PC-9 (cell line): ENCODE measurements at regions not wholly inside any gene's neighbourhood (a gene's known extent, or its start where the extent isn't known, plus 50 kb on each side); places are given as distances from the start of the nearest gene placed in this dataset.

Experiments used
- BruUV-seq: library from RNA; stranded (reverse); fragments of 400-500 nt; replicated peaks from 2 replicates; lab custom pipeline; 2021; lab: Mats Ljungman, UMichigan
- CTCF ChIA-PET: fragments of 300-600 bp; sonication (Branson Sonifier 250); formaldehyde crosslinking; loops from one replicate; lab custom pipeline; 2022; ENCODE audit warnings: antibody characterized with exemption; lab: Charles Lee
- POLR2A ChIA-PET: fragments of 300-600 bp; sonication (Branson Sonifier 250); formaldehyde crosslinking; loops from one replicate; lab custom pipeline; 2022; ENCODE audit warnings: antibody characterized with exemption; ENCODE audit not compliant: unreplicated experiment; lab: Charles Lee
- DNase-seq, 2 experiments: peaks; one replicate each; pipeline versions ENCODE4 v3.0.0 to v3.0.0-alpha.2; 2015 to 2022; ENCODE audit warnings: mixed read lengths in 1 of 2
- H2AFZ ChIP-seq: fragments of 200-600 bp; sonication (generic); 2 replicates; pipeline ENCODE4 v1.8.1; 2017; ENCODE audit warnings: antibody characterized with exemption
- H3F3A ChIP-seq: fragments of 200-600 bp; sonication (generic); 2 replicates; pipeline ENCODE4 v1.8.1; 2017; ENCODE audit warnings: antibody characterized with exemption, mild to moderate bottlenecking, low read depth; ENCODE audit not compliant: insufficient read depth
- H3K27ac ChIP-seq: fragments of 200-600 bp; sonication (generic); 2 replicates; pipeline ENCODE4 v1.6.1; 2016; ENCODE audit warnings: mixed run types
- H3K27me3 ChIP-seq: fragments of 200-600 bp; sonication (generic); 2 replicates; pipeline ENCODE4 v1.6.1; 2016; ENCODE audit warnings: low read depth, mixed run types; ENCODE audit not compliant: insufficient read depth
- H3K36me3 ChIP-seq: fragments of 200-600 bp; sonication (generic); 2 replicates; pipeline ENCODE4 v1.6.1; 2016; ENCODE audit warnings: low read depth, mixed run types
- H3K4me1 ChIP-seq: fragments of 200-600 bp; sonication (generic); replicated peaks from 2 replicates; pipeline ENCODE4 v1.6.1; 2016; ENCODE audit warnings: mixed run types; ENCODE audit not compliant: insufficient read depth
- H3K4me2 ChIP-seq: fragments of 200-600 bp; sonication (generic); 2 replicates; pipeline ENCODE4 v1.6.1; 2017; ENCODE audit warnings: mixed run types
- H3K4me3 ChIP-seq: fragments of 200-600 bp; sonication (generic); 2 replicates; pipeline ENCODE4 v1.6.1; 2016; ENCODE audit warnings: mixed run types
- H3K79me2 ChIP-seq: fragments of 200-600 bp; sonication (generic); 2 replicates; pipeline ENCODE4 v1.6.1; 2017; ENCODE audit warnings: low read depth, mixed run types
- H3K9me2 ChIP-seq: fragments of 200-600 bp; sonication (generic); 2 replicates; pipeline ENCODE4 v1.8.1; 2017; ENCODE audit warnings: mild to moderate bottlenecking; ENCODE audit not compliant: insufficient read depth
- H3K9me3 ChIP-seq: fragments of 200-600 bp; sonication (generic); 2 replicates; pipeline ENCODE4 v1.8.1; 2016; ENCODE audit warnings: low read depth; ENCODE audit not compliant: insufficient read depth
- H4K20me1 ChIP-seq: fragments of 200-600 bp; sonication (generic); 2 replicates; pipeline ENCODE4 v1.8.1; 2017; ENCODE audit not compliant: insufficient read depth
- CTCF ChIP-seq: fragments of 200-600 bp; sonication (generic); conservative IDR thresholded peaks from 2 replicates; pipeline ENCODE4 v1.6.1; 2017; ENCODE audit warnings: mixed run types, antibody characterized with exemption, mild to moderate bottlenecking, moderate library complexity
- EZH2 ChIP-seq: fragments of 200-600 bp; sonication (generic); IDR thresholded peaks from 2 replicates; pipeline ENCODE4 v1.8.0; 2017; ENCODE audit warnings: antibody characterized with exemption, low read depth
- intact Hi-C: fragments of 100-400 bp; cut with micrococcal nuclease; formaldehyde crosslinking; loops from one replicate; pipeline ENCODE4 v1.10.0; 2022; ENCODE audit not compliant: unreplicated experiment

GRCh38 chr2:22950431-22950830 lies 434.5 kb upstream of the KLHL29 start:
- no peak overlapping the region for H3K27ac ChIP-seq
- peaks cover 24% of the 10 kb centered on the region; the same call in 1 of the 2 replicates for H3K27me3 ChIP-seq
- no peaks in the 10 kb centered on the region for H3K79me2 ChIP-seq
- ChIA-PET CTCF (no interaction called here), POLR2A (interaction anchor here (0.8 kb wide), 1 partner anchor 1078 kb away, joined by 7 read pairs; no protein-coding TSS in a partner anchor)
- BruUV-seq = no TSS peak
- H3K9me2 ChIP-seq = no peaks in the 10 kb centered on the region
- no peaks in the 10 kb centered on the region for H3K36me3 ChIP-seq
- TF ChIP-seq EZH2 (no peak), CTCF (no peak)
- intact Hi-C loops = no loop called here
- no peaks in the 10 kb centered on the region for H3F3A ChIP-seq
- no peak overlapping the region for H3K4me2 ChIP-seq
- H2AFZ ChIP-seq = no peak overlapping the region
- DNase-seq = no peak
- H3K4me1 ChIP-seq = no peaks in the 10 kb centered on the region
- no peak overlapping the region for H3K4me3 ChIP-seq
- H3K9me3 ChIP-seq = no peaks in the 10 kb centered on the region
- no peaks in the 10 kb centered on the region for H4K20me1 ChIP-seq

GRCh38 chr2:22952656-22953225 lies 432.2 kb upstream of the KLHL29 start:
- no TSS peak for BruUV-seq

GRCh38 chr2:22957446-22957845 lies 427.5 kb upstream of the KLHL29 start:
- Histone ChIP-seq H3K27me3 (peaks cover 38% of the 10 kb centered on the region), H3K4me3 (no peak overlapping the region), H4K20me1 (no peaks in the 10 kb centered on the region), H3K9me3 (no peaks in the 10 kb centered on the region), H3K27ac (no peak overlapping the region), H2AFZ (no peak overlapping the region), H3K4me2 (no peak overlapping the region), H3K79me2 (no peaks in the 10 kb centered on the region), H3K36me3 (no peaks in the 10 kb centered on the region), H3K4me1 (no peaks in the 10 kb centered on the region), H3K9me2 (no peaks in the 10 kb centered on the region), H3F3A (no peaks in the 10 kb centered on the region)
- no TSS peak for BruUV-seq
- TF ChIP-seq CTCF (no peak), EZH2 (no peak)
- intact Hi-C loops = no loop called here
- ChIA-PET POLR2A (no interaction called here), CTCF (interaction anchor here (0.8 kb wide), 1 partner anchor 10 kb away, joined by 18 read pairs; no protein-coding TSS in a partner anchor)
- DNase-seq = no peak

More at GRCh38 chr2:22952656-22953225, 432.2 kb upstream of the KLHL29 start:
- H4K20me1 ChIP-seq = no peaks in the 10 kb centered on the region
- peaks cover 36% of the 10 kb centered on the region for H3K27me3 ChIP-seq
- H3K4me1 ChIP-seq = no peaks in the 10 kb centered on the region
- intact Hi-C loops = no loop called here
- CTCF ChIA-PET = no interaction called here
- H3K9me3 ChIP-seq = no peaks in the 10 kb centered on the region
- no peaks in the 10 kb centered on the region for H3K9me2 ChIP-seq
- H3K36me3 ChIP-seq = no peaks in the 10 kb centered on the region
- no peaks in the 10 kb centered on the region for H3F3A ChIP-seq
- no peaks in the 10 kb centered on the region for H3K79me2 ChIP-seq
- H3K4me3 ChIP-seq = no peak overlapping the region
- DNase-seq = no peak
- POLR2A ChIA-PET = no interaction called here
- no peak overlapping the region for H3K4me2 ChIP-seq
- no peak overlapping the region for H2AFZ ChIP-seq
- no peak overlapping the region for H3K27ac ChIP-seq
- TF ChIP-seq EZH2 = no peak
- no peak for TF ChIP-seq CTCF
